NCI-H1694 (cell line): ENCODE measurements at regions not wholly inside any gene's neighbourhood (a gene's known extent, or its start where the extent isn't known, plus 50 kb on each side); places are given as distances from the start of the nearest gene placed in this dataset.
"Not testable (repeated sequence)": the region's sequence is repeated elsewhere in the genome, so short reads cannot be mapped to it uniquely, and the experiment has no call there.

Source experiments
- DNase-seq: peaks from one replicate; lab custom pipeline; 2025; lab: John Stamatoyannopoulos, UW

GRCh38 chr17:43315858-43316521 lies 82.2 kb upstream of the RNU2-1 start:
- DNase-seq, result no peak

GRCh38 chr17:43315369-43315768 lies 81.6 kb upstream of the RNU2-1 start:
- no peak for DNase-seq

GRCh38 chr17:43314611-43315011 lies 80.8 kb upstream of the RNU2-1 start:
- no peak for DNase-seq

DNA sequence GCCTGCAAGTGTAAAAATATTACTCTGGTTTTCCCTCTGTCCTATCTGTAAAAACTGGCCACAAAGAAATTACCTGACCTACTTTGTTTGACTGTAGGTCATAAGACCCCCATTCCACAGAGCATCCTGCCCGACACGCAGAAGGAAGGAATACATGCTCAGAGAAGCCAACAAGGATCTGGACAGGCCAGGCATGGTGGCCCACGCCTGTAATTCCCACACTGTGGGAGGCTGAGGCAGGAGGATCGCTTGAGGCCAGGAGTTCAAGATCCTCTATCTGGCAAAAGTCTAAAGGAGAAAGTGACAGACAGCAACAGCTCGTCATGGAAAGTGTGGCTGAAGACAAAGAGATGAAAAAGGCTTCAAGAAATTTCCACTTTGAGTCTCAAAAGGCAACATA lies 78.2 kb upstream of the RNU2-1 start:
- no peak for DNase-seq

- DNase-seq, result no peak
Measured at GRCh38 chr17:43309505-43310332, 75.9 kb upstream of the RNU2-1 start.

DNA sequence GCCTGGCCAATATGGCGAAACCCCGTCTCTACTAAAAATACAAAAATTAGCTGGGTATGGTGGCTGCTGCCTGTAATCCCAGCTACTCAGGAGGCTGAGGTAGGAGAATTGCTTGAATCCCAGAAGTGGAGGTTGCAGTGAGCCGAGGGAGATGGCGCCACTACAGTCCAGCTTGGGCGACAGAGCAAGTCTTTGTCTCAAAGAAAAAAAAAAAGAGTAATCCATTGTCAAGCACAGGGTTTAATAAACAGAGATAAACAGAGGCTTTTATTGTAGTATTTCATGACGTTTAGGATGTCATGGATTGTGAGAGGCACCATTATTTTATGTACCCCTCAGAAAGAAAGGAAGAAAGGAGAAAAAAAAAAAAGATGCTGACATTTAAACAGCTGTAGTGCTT lies 75.2 kb upstream of the RNU2-1 start:
- no peak for DNase-seq

DNA sequence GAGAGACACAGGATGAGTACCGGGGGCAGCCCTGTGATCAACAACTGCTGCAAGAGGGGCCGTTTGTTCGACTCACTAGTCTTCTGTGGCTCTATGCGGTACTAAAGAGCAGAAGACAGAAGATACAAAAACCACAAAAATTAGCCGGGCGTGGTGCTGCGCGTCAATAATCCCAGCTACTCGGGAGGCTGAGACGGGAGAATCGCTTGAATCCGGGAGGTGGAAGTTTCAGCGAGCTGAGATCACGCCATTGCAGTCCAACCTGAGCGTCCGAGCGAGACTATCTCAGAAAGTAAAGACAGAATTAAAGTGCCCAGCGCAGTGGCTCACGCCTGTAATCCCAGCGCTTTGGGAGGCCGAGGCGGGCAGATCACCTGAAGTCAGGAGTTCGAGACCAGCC lies 71.0 kb upstream of the RNU2-1 start:
- DNase-seq, result not testable (repeated sequence)

DNA sequence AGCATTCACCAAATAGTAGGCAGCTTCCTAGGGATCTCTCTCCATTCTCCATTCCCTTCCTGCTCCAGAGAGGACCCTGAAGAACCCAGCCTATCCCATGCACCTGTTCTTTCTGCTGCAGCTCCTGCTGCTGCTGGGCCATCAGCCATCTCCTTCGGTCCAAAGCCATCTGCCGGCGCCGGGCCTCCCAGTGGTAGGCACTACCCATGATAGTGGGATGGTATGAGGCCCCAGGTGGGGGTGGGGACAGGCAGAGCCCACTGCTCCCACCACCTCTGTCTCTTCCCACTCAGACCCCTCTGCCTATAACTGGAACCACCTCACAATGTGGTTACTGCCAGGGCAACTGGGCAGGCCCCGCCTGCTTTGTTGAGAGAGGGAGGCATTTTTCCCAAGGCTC lies 69.3 kb upstream of the RNU2-1 start:
- not testable (repeated sequence) for DNase-seq

GRCh38 chr17:43299300-43300076 lies 65.7 kb upstream of the RNU2-1 start:
- DNase-seq, result not testable (repeated sequence)

DNA sequence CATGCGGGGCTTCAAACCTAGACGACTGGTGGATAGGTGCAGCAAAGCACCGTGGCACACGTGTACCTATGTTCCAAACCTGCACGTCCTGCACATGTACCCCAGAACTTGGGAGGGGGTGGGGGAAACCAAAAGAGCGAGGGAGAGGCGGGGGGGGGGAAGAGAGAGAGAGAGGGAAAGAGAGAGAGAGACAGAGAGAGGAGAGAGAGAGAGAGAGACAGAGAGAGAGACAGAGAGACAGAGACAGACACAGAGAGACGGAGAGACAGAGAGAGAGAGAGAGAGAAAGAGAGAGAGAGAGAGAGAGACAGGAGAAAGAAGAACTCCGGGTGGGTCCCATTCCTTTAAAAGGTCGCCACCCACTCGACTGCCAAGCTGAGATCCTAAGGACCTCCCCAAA lies 55.9 kb upstream of the RNU2-1 start:
- not testable (repeated sequence) for DNase-seq

DNA sequence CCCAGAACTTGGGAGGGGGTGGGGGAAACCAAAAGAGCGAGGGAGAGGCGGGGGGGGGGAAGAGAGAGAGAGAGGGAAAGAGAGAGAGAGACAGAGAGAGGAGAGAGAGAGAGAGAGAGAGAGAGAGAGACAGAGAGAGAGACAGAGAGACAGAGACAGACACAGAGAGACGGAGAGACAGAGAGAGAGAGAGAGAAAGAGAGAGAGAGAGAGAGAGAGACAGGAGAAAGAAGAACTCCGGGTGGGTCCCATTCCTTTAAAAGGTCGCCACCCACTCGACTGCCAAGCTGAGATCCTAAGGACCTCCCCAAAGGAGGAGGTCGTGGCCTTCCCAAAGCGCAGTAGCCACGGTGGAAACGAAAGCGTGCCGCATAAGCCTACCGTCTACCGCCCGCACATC lies 49.8 kb upstream of the RNU2-1 start:
- not testable (repeated sequence) for DNase-seq
